Muscle layer of duodenum (tissue), 2 donors: ENCODE measurements at regions not wholly inside any gene's neighbourhood (a gene's known extent, or its start where the extent isn't known, plus 50 kb on each side); places are given as distances from the start of the nearest gene placed in this dataset.
"Not testable (repeated sequence)": the region's sequence is repeated elsewhere in the genome, so short reads cannot be mapped to it uniquely, and the experiment has no call there.

Source experiments
- H3K27ac ChIP-seq: one replicate; pipeline ENCODE4 v1.7.0; 2013; ENCODE audit warnings: mild to moderate bottlenecking, low read length
- H3K27me3 ChIP-seq: one replicate; pipeline ENCODE4 v1.7.0; 2013; ENCODE audit warnings: low read depth, mild to moderate bottlenecking, control low read depth, low read length
- H3K36me3 ChIP-seq, 2 donors: one replicate each; pipeline ENCODE4 v1.7.0; 2013; ENCODE audit warnings: low read length in 2 of 2, control low read depth in 1 of 2, mild to moderate bottlenecking in 1 of 2; ENCODE audit not compliant: insufficient read depth in 2 of 2, control insufficient read depth in 1 of 2
- H3K4me1 ChIP-seq, 2 donors: one replicate each; pipeline ENCODE4 v1.7.0; 2013; ENCODE audit warnings: low read length in 2 of 2, mild to moderate bottlenecking in 2 of 2, control low read depth in 1 of 2, moderate library complexity in 1 of 2; ENCODE audit not compliant: insufficient read depth in 2 of 2, control insufficient read depth in 1 of 2
- H3K4me3 ChIP-seq, 2 donors: one replicate each; pipeline ENCODE4 v1.7.0; 2013; ENCODE audit warnings: low read length in 2 of 2, low read depth in 1 of 2, mild to moderate bottlenecking in 1 of 2
- H3K9me3 ChIP-seq, 2 donors: one replicate each; pipeline ENCODE4 v1.7.0; 2013; ENCODE audit warnings: low read length in 2 of 2, control low read depth in 1 of 2, mild to moderate bottlenecking in 1 of 2; ENCODE audit not compliant: control insufficient read depth in 1 of 2
- donor health status: healthy.

DNA sequence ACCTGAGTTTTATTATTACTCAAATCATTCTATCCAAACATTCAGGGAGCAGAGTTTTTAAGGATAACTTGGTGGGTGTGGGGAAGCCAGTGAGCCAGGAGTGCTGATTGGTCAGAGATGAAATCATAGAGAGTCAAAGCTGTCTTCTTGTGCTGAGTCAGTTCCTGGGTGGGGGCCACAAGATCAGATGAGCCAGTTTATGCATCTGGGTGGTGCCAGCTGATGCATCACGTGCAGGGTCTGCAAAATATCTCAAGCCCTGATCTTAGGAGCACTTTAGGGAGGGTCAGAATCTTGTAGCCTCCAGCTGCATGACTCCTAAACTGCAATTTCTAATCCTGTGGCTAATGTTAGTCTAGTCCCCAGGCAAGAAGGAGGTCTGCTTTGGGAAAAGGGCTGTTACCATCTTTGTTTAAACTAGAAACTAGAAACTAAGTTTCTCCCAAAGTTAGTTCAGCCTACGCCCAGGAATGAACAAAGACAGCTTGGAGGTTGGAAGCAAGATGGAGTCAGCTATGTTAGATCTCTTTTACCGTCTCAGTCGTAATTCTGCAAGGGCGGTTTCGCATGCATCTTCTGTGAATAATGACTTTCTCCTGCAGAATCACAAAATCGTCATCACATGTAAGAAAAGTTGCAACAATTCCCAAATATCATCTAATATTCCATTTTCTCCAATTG lies 97.5 kb downstream of the ZNF664 start:
- not testable (repeated sequence) for H3K27me3 ChIP-seq, H3K4me3 ChIP-seq, H3K4me1 ChIP-seq, H3K27ac ChIP-seq, H3K36me3 ChIP-seq
- peaks cover 6 to 12% of the 10 kb centered on the region in 2 donors for H3K9me3 ChIP-seq

DNA sequence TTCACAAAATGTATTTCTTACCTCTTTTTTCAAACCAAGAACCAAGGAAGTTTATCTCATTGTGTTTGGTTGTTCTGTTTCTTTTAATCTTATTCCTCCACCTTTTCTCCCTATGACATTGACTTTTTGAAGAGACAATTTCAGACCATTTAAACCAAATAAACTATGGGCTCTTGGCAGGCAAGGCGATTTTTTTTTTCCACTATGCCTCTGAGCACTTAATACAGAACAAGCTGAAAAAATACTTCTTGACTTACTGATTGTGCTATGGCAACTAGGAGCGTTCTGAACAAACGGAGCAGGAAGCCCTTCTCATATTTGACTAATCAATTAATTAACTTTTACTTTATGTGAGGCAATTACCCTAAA lies 98.0 kb downstream of the ZNF664 start:
- Histone ChIP-seq H3K4me3 (no peak overlapping the region), H3K4me1 (no peaks in the 10 kb centered on the region), H3K27ac (no peak overlapping the region), H3K9me3 (peaks cover 5 to 10% of the 10 kb centered on the region in 2 donors), H3K27me3 (no peaks in the 10 kb centered on the region), H3K36me3 (no peaks in the 10 kb centered on the region)

DNA sequence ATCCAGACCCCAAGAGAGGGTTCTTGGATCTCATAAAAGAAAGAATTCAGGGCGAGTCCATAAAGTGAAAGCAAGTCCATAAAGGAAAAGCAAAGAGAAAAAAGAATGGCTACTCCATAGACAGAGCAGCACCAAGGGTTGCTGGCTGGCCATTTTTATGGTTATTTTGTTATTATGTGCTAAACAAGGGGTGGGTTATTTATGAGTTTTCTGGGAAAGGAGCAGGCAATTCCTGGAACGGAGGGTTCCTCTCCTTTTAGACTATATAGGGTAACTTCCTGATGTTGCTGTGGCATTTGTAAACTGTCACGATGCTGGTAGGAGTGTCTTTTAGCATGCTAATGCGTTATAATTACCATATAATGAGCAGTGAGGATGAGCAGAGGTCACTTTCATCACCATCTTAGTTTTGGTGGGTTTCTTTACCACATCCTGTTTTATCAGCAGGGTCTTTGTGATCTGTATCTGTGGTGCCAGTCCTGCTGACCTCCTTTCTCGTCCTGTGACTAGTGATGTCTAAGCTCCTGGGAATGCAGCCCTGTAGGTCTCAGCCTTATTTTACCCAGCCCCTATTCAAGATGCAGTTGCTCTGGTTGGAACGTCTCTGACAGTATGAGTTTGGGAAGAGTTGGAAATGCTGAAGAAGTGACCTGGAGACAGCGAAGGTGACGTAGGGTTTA lies 100.5 kb downstream of the ZNF664 start:
- Histone ChIP-seq H3K4me3 (no peak overlapping the region), H3K27ac (no peak overlapping the region), H3K36me3 (no peaks in the 10 kb centered on the region), H3K27me3 (no peaks in the 10 kb centered on the region), H3K4me1 (no peaks in the 10 kb centered on the region), H3K9me3 (no peaks in the 10 kb centered on the region)

DNA sequence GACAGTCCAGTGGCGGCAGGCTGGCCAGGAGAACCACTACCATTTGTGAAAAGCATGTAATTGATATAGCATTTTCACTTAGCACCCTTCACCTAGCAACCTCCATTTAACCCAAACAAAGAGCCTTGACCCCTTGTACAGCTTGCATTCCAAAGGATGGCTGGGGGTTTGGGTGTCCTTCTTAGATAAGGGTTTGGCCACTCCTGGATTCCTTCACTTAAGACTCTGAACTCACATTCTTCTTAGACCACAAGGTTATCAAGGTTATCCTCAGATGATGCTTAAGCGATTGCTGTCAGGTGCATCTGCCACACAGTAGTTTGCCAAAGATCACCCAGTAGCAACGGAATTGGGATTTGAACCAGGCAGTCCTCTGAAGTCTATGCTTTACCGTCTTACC lies 102.8 kb downstream of the ZNF664 start:
- Histone ChIP-seq H3K4me3 (no peak overlapping the region), H3K27me3 (no peaks in the 10 kb centered on the region), H3K4me1 (no peaks in the 10 kb centered on the region), H3K9me3 (no peaks in the 10 kb centered on the region), H3K27ac (no peak overlapping the region), H3K36me3 (no peaks in the 10 kb centered on the region)

GRCh38 chr12:124077701-124078100 lies 104.7 kb downstream of the ZNF664 start:
- Histone ChIP-seq H3K9me3 (no peaks in the 10 kb centered on the region), H3K27ac (no peak overlapping the region), H3K36me3 (no peaks in the 10 kb centered on the region)

GRCh38 chr12:124078800-124079199 lies 105.8 kb downstream of the ZNF664 start:
- Histone ChIP-seq H3K4me1 (no peaks in the 10 kb centered on the region), H3K36me3 (no peaks in the 10 kb centered on the region), H3K4me3 (no peak overlapping the region), H3K27me3 (no peaks in the 10 kb centered on the region), H3K27ac (no peak overlapping the region), H3K9me3 (no peaks in the 10 kb centered on the region)

More at GRCh38 chr12:124077701-124078100, 104.7 kb downstream of the ZNF664 start:
- no peak overlapping the region for H3K4me3 ChIP-seq
- no peaks in the 10 kb centered on the region for H3K27me3 ChIP-seq
- H3K4me1 ChIP-seq, result no peaks in the 10 kb centered on the region

- no peak overlapping the region for H3K4me3 ChIP-seq
- no peaks in the 10 kb centered on the region for H3K9me3 ChIP-seq
- no peaks in the 10 kb centered on the region for H3K4me1 ChIP-seq
- no peaks in the 10 kb centered on the region for H3K27me3 ChIP-seq
- no peak overlapping the region for H3K27ac ChIP-seq
- H3K36me3 ChIP-seq, result no peaks in the 10 kb centered on the region
These were observed 107.6 kb downstream of the ZNF664 start for GRCh38 chr12:124080649-124081048.

- H3K36me3 ChIP-seq, result no peaks in the 10 kb centered on the region
- no peak overlapping the region for H3K27ac ChIP-seq
- no peaks in the 10 kb centered on the region for H3K4me1 ChIP-seq
- no peaks in the 10 kb centered on the region for H3K27me3 ChIP-seq
- H3K4me3 ChIP-seq, result no peak overlapping the region
- H3K9me3 ChIP-seq, result no peaks in the 10 kb centered on the region
These were observed 109.0 kb downstream of the ZNF664 start for GRCh38 chr12:124082012-124082411.

GRCh38 chr12:124082687-124083086 lies 109.7 kb downstream of the ZNF664 start:
- Histone ChIP-seq H3K27ac (no peak overlapping the region), H3K9me3 (no peaks in the 10 kb centered on the region), H3K4me3 (no peak overlapping the region), H3K27me3 (no peaks in the 10 kb centered on the region), H3K4me1 (no peaks in the 10 kb centered on the region), H3K36me3 (no peaks in the 10 kb centered on the region)

DNA sequence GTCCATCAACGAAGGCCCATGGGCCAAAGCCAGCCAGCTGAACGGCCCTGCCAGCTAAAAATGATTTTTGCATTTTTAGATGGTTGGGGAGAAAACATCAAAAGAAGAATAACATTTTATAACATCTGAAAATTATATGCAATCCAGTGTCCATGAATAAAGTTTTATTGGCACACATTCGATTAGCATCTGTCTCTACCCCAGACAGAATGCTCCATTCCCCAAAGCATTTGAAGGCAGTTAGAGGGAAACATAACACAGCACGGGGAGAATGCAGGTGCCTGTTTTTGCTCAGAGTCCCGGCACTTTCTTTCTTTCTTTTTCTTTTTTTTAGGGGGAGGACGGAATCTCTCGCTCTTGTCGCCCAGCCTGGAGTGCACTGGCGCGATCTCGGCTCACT lies 110.7 kb downstream of the ZNF664 start:
- H3K9me3 ChIP-seq, result no peaks in the 10 kb centered on the region
- H3K36me3 ChIP-seq, result no peaks in the 10 kb centered on the region
- no peak overlapping the region for H3K4me3 ChIP-seq
- no peaks in the 10 kb centered on the region for H3K27me3 ChIP-seq
- H3K27ac ChIP-seq, result no peak overlapping the region
- peaks cover 0 to 6% of the 10 kb centered on the region in 2 donors for H3K4me1 ChIP-seq

DNA sequence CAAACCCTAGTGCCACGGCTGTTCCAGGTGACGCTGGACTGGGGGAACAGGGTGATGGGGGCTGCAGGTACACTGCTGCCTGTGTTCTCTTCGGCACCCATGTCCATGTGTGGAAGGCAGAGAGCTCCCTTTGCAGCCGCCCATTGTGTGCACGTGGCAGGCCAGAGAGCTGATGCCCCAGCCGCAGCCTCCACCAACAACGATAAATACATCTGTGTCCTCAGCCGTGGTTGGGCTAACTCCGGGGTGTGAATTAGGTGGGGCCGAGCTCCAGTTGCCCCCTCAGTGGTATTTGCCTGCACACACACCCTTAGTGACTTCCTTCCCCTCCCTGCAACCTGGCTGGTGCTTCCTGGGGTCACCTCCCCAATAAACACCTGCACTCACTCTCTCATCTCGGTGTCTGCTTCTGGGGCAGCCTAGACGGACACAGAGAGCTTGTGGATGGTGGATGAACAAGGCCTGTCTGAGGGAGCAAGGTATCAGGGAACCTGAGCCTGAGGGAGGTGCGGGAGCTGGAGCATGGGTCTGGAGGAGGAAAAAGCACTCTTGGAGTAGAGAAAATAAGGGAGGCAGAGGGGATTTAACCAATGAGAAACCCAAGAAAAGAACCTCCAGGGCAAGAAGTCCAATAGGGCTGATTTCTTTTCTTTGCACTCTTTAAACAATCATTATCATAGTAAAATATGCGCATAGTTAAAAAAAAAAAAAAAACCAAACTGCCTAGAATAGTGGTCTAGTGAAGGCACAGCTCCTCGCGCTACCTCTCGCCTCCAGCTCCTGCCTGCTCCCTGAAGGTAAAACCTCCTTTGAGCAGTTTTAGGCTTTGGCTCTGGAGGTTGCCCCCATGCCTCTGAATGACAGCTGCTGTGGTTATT lies 112.6 kb downstream of the ZNF664 start:
- Histone ChIP-seq H3K9me3 (no peaks in the 10 kb centered on the region), H3K36me3 (no peaks in the 10 kb centered on the region), H3K27ac (no peak overlapping the region), H3K4me3 (no peak overlapping the region), H3K27me3 (no peaks in the 10 kb centered on the region), H3K4me1 (peaks cover 0 to 6% of the 10 kb centered on the region in 2 donors)
